ENCODE measurements at regions not wholly inside any gene's neighbourhood (a gene's known extent, or its start where the extent isn't known, plus 50 kb on each side); places are given as distances from the start of the nearest gene placed in this dataset.

GRCh38 chr12:47591795-47592194, 114.0 kb downstream of the RPAP3 start:
- Histone ChIP-seq H3K27ac (peak overlapping the region in 1 of 2 donors; percentile 33), H3K4me3 (no peak overlapping the region)
- DNase-seq (ENCODE audit: low spot score), result no peak
- no peak for TF ChIP-seq CTCF (IDR thresholded peaks at IDR 0.05)

GRCh38 chr12:47591361-47591791, 114.5 kb downstream of the RPAP3 start:
- DNase-seq (ENCODE audit: low spot score), result no peak
- no peak for TF ChIP-seq CTCF (IDR thresholded peaks at IDR 0.05)
- Histone ChIP-seq H3K4me3 (no peak overlapping the region), H3K27ac (peak overlapping the region in 1 of 2 donors; percentile 33)

- DNase-seq (ENCODE audit: low spot score), result no peak
- H3K27ac ChIP-seq, result peak overlapping the region in 1 of 2 donors; percentile 33
- TF ChIP-seq CTCF (IDR thresholded peaks at IDR 0.05), result no peak
- no peak overlapping the region for H3K4me3 ChIP-seq
Measured at GRCh38 chr12:47590771-47591360, 115.0 kb downstream of the RPAP3 start.

- no peak for DNase-seq (ENCODE audit: low spot score)
- Histone ChIP-seq H3K27ac (no peak overlapping the region), H3K4me3 (no peak overlapping the region)
- no peak for TF ChIP-seq CTCF (IDR thresholded peaks at IDR 0.05)
Measured at GRCh38 chr12:47586952-47587669, 118.7 kb downstream of the RPAP3 start.

- no peak for DNase-seq (ENCODE audit: low spot score)
- no peak overlapping the region for H3K4me3 ChIP-seq
- no peak overlapping the region for H3K27ac ChIP-seq
- TF ChIP-seq CTCF (IDR thresholded peaks at IDR 0.05), result no peak
Measured at GRCh38 chr12:47585507-47585906, 120.3 kb downstream of the RPAP3 start.

GRCh38 chr12:47578836-47579235, 127.0 kb downstream of the RPAP3 start:
- no peak overlapping the region for H3K27ac ChIP-seq
- TF ChIP-seq CTCF (IDR thresholded peaks at IDR 0.05), result no peak
- no peak for DNase-seq (ENCODE audit: low spot score)
- no peak overlapping the region for H3K4me3 ChIP-seq

Measured in coronary artery (tissue), 2 donors.